Activated naive CD4-positive, alpha-beta T cell (primary cell): ENCODE measurements at regions not wholly inside any gene's neighbourhood (a gene's known extent, or its start where the extent isn't known, plus 50 kb on each side); places are given as distances from the start of the nearest gene placed in this dataset.

Experiments used
- DNase-seq, 4 experiments: peaks; one replicate each; lab custom pipeline; 2025; lab: John Stamatoyannopoulos, UW

GRCh38 chr21:29441651-29442050 lies 142.9 kb downstream of the BACH1 start:
- no peak for DNase-seq

GRCh38 chr21:29443411-29444010 lies 144.8 kb downstream of the BACH1 start:
- DNase-seq, result no peak

- no peak for DNase-seq
Measured at GRCh38 chr21:29448766-29449165, 150.0 kb downstream of the BACH1 start.

GRCh38 chr21:29449306-29449950 lies 150.7 kb downstream of the BACH1 start:
- no peak for DNase-seq

- DNase-seq, result no peak
Measured at GRCh38 chr21:29450058-29450457, 151.3 kb downstream of the BACH1 start.

- no peak for DNase-seq
Measured at GRCh38 chr21:29453511-29453910, 154.8 kb downstream of the BACH1 start.

DNA sequence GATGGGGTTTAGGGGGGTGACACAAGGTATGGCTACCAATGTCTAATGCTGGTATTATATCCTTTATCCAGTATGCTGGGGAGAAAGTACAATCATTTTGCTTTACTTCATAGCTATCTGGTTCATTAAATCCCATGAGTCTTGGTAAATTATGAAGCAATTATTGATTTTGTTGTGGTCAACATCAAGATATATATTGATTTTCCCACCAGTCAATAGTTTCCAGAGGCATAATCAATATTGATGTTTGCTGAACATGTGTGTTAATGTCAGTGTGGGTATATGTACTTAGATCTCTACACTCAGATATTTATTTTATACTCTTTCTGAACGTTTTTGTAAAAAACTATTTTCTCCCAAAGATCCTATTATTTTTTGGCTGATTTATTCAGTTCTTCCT lies 155.5 kb downstream of the BACH1 start:
- no peak for DNase-seq

GRCh38 chr21:29462479-29462878 lies 163.8 kb downstream of the BACH1 start:
- no peak for DNase-seq

GRCh38 chr21:29465546-29465945 lies 166.8 kb downstream of the BACH1 start:
- DNase-seq, result no peak

DNA sequence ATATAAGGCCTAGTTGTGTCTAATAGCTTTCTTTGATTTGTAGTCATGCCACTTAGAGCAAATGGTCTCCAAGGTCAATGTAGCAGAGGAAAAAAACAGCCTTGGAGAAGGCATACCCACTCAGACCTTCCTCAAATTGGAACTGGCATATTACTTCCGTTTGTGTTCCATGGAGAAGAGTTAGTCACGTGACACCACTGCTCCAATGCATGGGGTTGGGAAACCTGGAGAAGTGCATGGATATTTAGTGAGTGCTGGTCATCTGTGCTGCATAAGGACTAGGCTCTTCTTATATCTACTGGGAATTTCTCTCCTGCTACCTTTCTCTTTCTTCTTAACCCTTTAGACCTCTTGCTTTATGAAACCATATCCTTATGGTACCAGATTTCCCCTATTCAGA lies 167.8 kb downstream of the BACH1 start:
- no peak for DNase-seq

- no peak for DNase-seq
Measured at GRCh38 chr21:29470397-29470796, 171.7 kb downstream of the BACH1 start.

DNA sequence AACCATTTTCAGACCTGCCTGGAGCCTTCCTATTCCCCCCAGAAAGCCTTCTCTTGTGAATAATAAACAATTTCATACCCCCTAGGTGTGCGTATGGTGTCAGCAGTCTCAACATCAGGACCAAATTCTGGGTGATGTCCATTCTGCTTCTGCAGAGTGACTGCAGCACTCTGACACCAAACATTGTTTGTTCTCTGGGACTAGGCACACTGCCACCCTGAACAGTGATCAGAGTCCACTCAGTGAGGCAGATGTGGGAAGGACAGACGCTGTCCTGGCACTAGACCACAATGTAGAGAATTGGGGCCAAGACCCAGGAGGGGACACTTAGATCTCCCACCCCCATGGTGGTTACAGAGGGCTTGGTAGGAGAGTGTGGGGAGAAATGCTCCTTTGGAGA lies 175.1 kb downstream of the BACH1 start:
- no peak for DNase-seq

DNA sequence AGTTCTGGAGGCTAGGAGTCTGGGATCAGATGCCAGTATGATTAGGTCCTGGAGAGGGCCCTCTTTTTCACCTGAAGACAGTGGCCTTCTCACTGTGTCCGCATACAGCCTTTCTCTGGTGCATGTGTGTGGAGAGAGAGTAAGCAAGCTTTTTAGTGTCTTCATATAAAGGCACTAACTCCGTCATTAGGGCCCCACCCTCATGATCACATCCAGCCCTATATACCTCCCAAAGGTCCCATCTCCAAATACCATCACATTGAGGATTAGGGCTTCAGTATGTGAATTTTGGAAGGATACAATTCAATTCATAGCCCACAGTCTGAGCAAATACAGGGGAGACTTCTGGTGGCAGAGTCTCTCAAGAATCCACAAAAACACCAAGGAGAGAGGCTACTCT lies 176.6 kb downstream of the BACH1 start:
- DNase-seq, result no peak

DNA sequence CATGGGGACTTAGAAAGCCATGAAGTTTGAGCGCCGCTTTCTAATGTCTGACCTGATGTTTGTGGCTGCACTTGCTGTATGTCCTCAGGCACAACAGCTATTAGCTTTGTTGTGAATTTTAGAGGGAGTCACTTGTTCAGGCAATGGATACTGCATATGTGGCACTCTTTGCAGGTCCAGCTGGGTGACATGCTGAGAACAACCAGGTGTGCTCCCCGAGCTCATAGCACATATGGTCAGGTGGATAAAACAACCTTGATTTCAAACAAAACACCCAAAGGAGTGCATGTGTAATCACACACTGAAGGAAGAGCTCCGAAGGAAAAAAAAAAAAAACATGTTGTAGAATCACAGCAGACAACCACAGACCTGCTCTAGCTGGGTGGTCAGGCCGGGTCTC lies 178.6 kb downstream of the BACH1 start:
- no peak for DNase-seq

DNA sequence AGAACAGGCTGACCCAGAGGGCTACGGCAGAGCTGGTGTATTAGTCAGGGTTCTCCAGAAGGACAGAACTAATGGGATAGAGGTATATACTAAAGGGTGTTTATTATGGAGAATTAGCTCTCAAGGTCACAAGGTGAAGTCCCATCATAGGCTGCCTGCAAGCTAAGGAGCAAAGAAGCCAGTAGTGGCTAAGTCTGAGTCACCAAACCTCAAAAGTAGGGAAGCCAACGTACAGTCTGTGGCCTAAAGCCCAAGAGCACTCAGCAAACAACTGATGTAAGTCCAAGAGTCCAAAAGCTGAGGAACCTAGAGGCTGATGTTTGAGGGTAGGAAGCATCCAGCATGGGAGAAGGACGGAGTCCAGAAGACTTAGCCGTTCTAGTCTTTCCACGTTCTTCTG lies 179.2 kb downstream of the BACH1 start:
- no peak for DNase-seq

GRCh38 chr21:29481081-29481480 lies 182.4 kb downstream of the BACH1 start:
- DNase-seq, result no peak

- no peak for DNase-seq
Measured at GRCh38 chr21:29481641-29482040, 182.9 kb downstream of the BACH1 start.

DNA sequence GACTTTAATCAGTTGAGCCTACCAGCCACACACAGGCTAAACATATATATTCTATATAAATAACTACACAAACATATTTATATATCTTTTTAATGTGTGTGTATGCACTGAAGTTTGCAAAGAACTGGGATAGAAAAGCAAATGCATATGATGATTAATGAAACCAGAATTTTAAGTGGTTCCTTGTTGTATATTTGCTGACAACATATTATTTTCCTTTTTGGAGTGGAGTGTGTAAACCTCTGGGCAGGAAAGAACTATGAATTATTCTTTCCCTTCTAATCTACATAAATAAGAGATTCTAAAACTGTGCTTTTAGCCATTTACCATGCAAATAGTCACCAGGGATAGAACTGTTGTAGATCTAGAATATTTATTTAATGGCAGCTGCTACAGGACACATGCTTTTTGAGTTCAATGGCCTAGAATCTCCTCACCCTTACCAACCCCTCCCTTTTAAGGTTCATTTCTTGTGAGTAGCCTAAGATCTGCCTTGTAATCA lies 187.6 kb downstream of the BACH1 start:
- DNase-seq, result no peak
